Stimulated activated CD4-positive, alpha-beta T cell treated with anti-CD3 and anti-CD28 coated beads, Interleukin-12 subunit alpha, Interleukin-12 subunit beta, amount 100 ng/mL, for 4 hours (primary cell): ENCODE measurements at regions not wholly inside any gene's neighbourhood (a gene's known extent, or its start where the extent isn't known, plus 50 kb on each side); places are given as distances from the start of the nearest gene placed in this dataset.
"Not testable (repeated sequence)": the region's sequence is repeated elsewhere in the genome, so short reads cannot be mapped to it uniquely, and the experiment has no call there.

Experiments
- DNase-seq: peaks from one replicate; pipeline ENCODE4 v3.0.0-alpha.2; 2020

DNA sequence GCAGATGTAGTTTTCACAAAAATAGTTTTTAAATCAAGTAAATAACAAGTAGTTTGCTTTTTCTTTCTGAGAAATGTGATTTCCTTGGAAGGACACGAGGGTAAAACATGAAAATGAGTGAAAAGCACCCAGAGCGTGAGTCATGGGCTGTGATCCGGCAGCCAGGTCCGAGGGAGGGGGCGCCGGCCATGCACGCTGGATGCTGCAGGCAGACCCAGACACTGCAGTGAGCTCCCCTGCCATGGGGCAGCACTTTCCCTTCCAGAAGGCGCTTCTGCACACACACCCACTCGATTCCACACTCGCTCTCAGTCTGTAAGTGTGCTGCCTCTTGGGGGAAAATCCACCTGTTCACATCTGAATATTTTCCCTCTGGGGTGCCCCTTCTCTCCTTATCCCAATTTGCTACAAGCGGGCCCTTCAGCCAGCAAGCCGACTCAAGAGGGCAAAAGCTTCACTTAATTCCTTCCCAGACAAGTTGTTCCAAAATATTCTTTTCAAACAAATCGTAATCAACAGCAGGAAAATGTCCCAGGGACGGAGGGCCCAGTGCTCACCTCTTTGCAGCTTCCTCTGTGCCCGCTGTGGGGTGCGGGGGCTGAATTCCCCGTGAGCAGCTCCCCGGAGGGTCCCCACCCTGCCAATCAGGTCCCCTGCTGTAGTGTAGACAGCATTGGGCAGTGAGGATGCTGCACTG lies 87.0 kb upstream of the ID2 start:
- no peak for DNase-seq

DNA sequence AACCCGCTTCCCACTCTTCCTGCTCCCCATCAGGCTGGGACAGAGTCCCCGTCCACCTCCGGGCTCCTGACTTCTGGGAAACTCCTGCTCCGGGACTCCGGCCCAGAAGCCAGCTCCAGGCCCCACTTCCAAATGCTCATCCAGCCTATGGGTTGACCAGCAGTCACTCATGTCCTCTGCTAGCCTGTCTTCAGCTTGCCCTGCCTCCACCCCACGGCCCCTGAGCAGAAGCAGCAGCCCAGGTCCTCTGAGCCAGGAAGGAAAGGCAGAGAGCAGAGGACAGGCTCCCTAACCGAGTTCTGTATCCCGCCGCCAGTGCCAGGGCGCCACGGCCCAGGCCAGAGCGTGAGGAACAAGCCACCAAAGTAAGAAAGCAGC lies 86.4 kb upstream of the ID2 start:
- no peak for DNase-seq

- no peak for DNase-seq
These were observed 85.8 kb upstream of the ID2 start for GRCh38 chr2:8595811-8596600.

DNA sequence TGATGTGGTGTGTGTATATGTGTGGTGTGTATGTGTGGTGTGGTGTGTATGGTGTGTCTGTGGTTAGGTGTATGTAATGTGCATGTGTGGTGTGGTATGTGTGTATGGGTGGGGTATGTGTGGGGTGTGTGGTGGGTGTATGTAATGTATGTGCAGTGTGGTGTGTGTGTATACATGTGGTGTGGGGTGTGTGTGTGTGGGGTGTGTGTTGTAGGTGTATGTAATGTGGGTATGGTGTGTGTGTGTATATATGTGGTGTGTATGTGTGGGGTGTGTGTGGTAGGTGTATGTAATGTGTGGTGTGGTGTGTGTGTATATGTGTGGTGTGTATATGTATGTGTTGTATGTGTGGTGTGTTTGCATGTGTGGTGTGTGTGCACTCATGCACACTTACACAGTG lies 84.8 kb upstream of the ID2 start:
- no peak for DNase-seq

DNA sequence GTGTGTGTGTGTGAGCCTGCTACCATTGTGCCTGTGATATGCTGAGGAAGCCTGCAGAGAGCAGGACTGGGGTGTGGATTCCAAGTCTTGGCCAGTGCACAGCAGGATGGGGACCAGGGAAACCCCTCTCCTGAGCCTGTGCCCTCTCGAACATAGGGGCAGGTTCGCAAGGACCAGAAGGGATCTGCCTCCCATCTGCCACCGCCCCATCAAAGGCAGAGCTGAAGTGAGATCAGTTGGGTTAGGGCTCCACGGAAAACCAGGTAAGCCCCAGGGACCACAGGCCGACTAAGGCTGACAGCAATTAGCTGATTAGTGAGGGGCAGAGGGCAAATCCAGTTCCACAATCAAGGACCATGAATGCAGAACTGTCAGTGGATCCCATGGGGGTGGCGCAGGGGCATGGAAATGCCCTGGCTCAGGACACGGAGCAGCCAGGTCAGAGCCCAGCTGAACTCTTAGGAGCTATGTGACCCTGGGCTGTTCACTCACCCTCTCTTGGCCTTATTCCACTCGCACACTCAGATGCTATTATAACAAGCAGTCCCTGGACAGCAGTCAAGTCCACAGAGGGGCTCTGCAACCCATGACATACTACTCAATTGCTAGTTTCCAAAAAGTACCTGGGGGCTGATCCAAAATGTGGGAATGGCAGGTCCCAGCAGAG lies 84.2 kb upstream of the ID2 start:
- no peak for DNase-seq

- no peak for DNase-seq
These were observed 83.3 kb upstream of the ID2 start for GRCh38 chr2:8598295-8599165.

DNA sequence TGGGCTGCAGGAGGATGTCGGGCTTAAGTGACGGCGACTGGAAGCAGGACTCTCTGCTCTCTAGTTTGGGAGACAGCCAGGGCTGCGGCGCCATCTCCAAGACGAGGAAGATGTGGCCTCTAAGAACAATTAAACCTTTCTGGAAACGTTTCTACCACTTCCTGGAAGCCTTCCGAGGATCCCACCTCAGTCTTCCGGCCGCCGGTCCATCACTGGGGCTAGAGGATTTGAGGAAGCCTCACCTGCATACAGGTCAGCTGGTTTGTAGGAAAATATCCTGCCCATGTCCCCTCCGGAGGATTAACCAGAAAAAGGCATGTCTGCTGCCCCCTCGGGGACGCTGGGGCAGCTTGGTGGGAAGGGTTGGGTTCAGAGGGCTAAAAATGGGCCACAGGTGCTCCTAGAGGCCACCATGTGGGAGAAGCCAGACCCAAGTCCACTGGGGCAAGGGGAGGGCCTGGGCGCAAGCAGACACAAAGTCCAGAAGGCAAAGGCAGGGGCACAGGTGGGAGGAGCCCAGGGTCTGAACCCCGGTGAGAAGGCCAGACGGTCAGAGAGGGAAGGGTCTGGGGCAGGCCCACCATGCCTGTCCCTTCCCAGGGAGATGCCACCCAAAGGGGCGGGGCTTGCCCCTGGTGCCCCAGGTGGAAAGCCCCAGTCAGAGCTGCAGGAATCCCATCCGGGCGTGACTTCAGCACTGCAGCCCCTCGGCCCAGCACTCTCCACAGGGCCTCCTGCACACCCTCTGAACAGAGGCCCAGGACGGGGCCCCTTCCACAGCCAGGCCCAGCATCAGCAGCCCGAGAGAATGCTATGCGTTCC lies 82.2 kb upstream of the ID2 start:
- no peak for DNase-seq

- no peak for DNase-seq
These were observed 81.4 kb upstream of the ID2 start for GRCh38 chr2:8600456-8600855.

- no peak for DNase-seq
These were observed 79.0 kb upstream of the ID2 start for GRCh38 chr2:8602809-8603208.

DNA sequence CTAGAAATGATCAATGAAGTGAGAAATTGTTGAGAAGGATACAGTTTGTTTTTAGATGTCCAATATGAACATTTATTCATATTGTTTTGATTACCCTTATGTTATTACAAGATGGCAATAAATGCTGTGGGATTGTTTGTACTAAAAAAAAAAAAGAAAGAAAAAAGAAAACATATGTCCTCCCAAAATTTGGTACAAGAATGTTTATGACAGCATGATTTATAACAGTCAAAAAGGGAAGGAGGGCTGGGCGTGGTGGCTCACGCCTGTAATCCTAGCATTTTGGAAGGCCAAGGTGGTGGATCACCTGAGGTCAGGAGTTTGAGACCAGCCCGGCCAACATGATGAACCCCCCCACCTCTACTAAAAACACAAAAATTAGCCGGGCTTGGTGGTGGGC lies 78.5 kb upstream of the ID2 start:
- DNase-seq = not testable (repeated sequence)

DNA sequence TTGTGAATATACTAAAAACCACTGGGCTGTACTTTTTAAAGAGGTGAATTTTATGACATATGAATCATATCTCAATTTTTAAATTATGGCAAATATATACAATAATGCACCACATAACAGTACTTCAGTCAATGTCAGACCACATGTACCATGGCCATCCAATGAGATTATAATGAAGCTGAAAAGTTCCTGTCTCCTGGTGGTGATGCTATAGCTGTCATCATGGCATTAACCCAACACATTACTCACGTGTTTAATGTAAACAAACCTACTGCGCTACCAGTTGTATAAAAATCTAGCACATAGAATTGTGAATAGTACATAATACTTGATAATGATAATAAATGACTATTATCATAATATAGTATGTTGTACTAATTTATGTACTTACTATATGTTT lies 77.6 kb upstream of the ID2 start:
- no peak for DNase-seq

- no peak for DNase-seq
These were observed 76.3 kb upstream of the ID2 start for GRCh38 chr2:8605351-8606065.

DNA sequence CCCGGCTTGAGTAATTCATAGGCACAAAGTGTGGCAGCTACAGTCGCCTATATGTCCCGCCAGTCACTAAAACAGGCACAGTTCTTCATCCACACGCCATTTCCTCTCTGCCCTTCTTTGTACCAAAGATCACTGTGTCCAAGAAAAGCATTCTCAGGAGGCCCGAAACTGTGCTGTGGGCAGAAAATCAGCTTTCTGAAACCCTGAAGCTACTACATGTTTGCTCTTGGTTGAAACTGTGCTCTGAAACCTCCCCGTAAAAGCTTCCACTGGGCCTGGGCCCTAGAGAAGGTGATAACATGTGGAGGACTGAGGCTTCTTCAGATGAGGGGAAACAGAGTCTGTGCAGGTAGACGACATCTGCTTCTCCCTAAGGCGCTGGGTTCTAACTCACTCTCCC lies 75.6 kb upstream of the ID2 start:
- DNase-seq = no peak

- no peak for DNase-seq
These were observed 75.0 kb upstream of the ID2 start for GRCh38 chr2:8606649-8607550.

DNA sequence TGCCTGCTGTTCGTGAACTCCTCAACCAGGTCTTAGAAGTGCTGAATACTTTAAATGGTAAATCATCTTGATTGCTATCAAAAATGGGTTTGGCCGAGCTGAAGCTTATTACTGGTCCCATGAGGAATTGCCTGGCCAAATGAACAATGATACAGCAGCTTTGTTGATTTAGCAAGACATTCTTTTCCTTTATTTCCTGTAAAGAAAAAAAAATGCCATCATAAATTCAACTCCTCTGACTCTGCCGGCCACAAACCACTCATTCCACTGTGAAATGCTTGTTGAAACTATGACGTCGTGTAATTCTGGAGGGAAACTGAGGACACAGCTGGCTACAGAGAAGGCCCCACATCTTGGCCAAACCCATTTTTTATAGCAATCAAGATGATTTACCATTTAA lies 74.2 kb upstream of the ID2 start:
- no peak for DNase-seq

DNA sequence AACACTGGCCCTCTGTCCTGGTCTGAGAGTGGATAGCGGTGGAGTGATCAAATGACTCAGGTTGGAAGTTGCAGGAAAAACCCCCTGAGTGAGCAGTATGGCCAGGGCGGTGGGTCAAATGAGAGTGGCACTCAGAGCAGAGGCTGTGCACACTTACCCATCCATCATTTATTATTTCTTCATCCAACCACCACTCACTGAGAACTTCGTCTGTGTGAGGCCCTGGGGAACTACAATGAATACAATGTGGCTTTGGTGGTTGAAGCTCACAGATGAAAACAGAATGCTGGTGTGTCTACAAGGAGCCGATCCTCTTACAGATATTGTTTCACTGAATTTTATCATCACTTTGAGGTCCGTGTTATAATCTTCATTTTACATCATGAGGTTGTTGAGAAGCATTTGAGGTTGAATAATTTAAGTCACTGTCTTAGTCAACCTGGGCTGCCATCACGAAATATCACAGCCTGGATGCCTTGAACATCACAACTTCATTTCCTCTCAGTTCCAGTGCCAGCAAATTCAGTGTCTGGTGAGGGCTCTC lies 73.4 kb upstream of the ID2 start:
- DNase-seq = no peak

DNA sequence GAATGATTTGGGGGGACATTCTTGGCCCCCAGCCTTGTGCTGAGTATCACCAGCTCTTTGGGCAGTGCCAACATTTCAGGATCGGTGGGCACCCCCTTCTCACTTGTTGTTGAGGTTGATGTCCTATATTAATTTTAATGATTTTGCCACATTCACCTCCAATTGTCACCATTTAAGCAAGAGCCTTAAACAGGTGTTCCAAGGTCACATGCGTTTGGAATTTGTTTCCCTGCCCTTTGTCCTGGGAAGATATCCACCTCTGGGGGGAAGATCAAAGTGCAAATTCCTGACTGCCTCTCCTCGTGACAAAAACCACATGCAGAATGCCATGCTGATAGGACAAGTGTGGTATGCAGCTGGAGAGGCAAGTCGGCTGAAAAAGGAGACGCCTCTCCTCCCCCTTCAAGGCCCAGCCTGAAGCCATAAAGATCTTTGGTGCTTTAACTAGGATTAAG lies 72.5 kb upstream of the ID2 start:
- no peak for DNase-seq

- not testable (repeated sequence) for DNase-seq
These were observed 71.1 kb upstream of the ID2 start for GRCh38 chr2:8610775-8611174.

GRCh38 chr2:8611246-8611645 lies 70.6 kb upstream of the ID2 start:
- DNase-seq = no peak

DNA sequence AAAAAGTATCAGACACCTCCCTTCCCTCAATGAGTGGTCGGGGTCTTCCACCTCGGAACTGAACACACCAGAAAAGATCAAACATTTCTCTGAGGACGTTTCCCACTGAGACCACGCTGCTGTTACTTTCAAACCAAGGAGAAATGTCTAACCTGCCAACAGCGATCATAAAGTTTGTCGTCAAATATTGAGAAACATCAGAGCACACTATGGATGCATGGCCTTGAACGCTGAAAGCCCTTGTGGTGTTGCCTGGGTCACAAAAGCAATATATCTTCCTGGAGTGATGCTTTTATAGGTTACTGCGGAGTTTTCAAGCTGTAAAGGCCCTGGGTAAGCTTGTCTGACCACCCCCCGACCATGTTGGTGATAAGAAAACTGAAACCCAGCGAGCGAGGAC lies 70.2 kb upstream of the ID2 start:
- no peak for DNase-seq
